ENCODE measurements at regions not wholly inside any gene's neighbourhood (a gene's known extent, or its start where the extent isn't known, plus 50 kb on each side); places are given as distances from the start of the nearest gene placed in this dataset.
"Not testable (repeated sequence)": the region's sequence is repeated elsewhere in the genome, so short reads cannot be mapped to it uniquely, and the experiment has no call there.

- not testable (repeated sequence) for DNase-seq (ENCODE audit: insufficient read length, low spot score); FAIRE-seq
These were observed 65.0 kb downstream of the CCDC201 start for GRCh38 chr7:45807832-45808231.

GRCh38 chr7:45802214-45802613, 70.7 kb downstream of the CCDC201 start:
- not testable (repeated sequence) for DNase-seq (ENCODE audit: insufficient read length, low spot score); FAIRE-seq

DNA sequence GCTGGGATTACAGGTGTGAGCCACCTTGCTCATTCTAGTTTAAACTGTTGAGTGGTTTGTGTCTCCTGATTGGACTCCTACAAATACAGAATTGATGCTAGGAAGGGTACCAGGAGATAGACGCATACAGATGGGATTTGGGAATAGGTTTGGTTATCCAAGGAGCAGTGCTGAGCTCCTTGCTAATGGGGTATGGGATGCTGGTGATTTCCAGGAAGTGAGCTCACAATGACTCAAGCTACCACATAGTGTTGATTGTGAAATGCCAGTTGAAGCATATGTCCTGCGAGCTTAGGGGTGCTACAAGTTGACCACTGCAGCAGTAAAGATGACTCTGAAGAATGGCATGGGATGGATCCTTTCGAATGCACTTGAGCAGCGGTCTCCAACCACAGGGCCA, 75.6 kb downstream of the CCDC201 start:
- peak; percentile 37 for DNase-seq (ENCODE audit: insufficient read length, low spot score)
- not testable (repeated sequence) for FAIRE-seq

- DNase-seq (ENCODE audit: insufficient read length, low spot score); FAIRE-seq: not testable (repeated sequence)
These were observed 83.2 kb downstream of the CCDC201 start for GRCh38 chr7:45789641-45790040.

- not testable (repeated sequence) for FAIRE-seq; DNase-seq (ENCODE audit: insufficient read length, low spot score)
These were observed 87.2 kb downstream of the CCDC201 start for GRCh38 chr7:45785724-45786123.

- not testable (repeated sequence) for FAIRE-seq; DNase-seq (ENCODE audit: insufficient read length, low spot score)
These were observed 88.1 kb downstream of the CCDC201 start for GRCh38 chr7:45784775-45785174.
